NCI-H128 (cell line): ENCODE measurements at regions not wholly inside any gene's neighbourhood (a gene's known extent, or its start where the extent isn't known, plus 50 kb on each side); places are given as distances from the start of the nearest gene placed in this dataset.

ENCODE experiments used
- DNase-seq: peaks from one replicate; lab custom pipeline; 2025; ENCODE audit not compliant: unreplicated experiment; lab: John Stamatoyannopoulos, UW

DNA sequence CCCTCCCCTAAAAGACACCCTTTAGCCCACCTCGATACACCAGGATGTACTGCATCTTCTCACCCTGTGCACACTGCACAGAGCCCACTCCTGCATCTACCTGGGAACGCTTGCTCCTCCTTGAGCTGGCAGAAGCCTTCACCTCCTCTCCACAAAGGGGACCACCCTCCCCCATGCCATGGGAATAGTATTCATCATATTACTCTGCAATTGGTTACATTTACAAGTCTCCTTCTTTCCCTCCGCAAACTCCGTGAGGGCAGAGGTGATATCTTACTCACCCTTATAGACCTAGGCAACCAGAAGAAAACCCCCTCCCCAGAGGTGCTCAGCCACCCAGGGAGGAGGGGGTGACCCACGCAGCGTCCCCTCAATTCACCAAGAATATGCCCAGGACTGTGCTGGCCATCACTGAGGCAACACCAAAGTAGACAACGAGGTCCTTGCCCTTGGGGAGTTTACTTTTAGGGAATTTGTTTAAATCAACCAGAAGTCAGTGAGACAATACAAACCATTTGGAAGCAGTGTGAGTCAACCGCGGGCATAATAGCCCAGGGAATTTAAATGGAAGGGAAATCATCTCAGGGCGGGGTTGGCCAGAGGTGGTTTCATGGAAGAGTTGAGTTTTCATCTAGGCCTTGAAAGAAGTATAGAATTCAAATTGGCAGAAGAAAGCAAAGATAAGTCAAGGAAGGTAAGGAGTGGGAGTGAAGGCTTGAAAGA, 214.5 kb downstream of the BARX2 start:
- no peak for DNase-seq

DNA sequence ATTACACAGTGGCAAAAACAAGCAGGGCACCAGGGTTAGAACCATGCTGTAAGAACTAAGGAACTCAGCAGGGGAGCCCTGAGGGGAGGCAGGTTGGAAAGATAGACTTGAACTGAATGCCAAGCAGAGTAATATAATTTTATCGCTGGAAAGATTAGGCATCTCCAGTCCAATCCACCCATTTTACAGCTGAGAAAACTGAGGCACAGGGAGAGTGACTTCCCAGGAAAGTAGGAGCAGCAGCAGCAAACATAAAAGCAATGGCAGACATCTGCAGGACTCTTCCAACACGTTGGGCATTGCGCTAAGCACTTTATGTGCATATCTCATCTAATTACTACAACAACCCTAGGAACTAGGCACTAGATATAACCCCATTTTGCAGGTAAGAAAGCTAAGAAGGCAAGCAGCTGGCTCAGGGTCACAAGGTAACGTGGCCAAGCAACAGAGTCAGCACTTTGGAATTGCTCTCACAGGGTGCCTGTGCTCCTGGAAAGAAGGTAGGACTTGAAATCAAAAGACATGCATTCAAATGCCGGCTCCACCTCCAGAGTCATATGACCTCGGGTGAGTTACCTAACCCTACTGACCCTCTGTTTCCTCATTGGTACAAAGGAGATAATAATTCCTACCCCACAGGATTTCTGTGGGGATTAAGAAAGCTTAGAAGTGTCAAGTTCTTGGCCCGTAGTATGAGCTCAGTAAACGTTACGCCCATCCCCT, 215.3 kb downstream of the BARX2 start:
- no peak for DNase-seq

DNA sequence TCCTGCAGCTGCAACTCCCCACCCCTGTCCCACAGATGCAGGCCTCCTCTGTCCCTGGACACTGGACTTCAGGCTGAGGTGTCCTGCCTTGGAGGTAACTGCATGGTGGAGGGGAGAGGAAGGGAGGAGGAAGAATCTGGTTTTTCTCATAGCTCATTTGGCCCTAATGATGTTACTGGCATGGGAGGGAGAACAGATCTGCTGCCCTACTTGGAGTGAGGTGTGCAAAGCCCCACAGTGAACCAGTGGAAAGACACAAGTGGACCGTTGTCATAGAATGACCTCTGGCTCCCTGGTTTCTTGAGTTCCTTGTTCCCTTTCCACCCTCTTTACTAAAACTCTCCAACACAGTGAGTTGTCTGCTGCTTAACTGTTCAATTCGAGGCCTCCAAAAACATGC, 215.9 kb downstream of the BARX2 start:
- DNase-seq: no peak

DNA sequence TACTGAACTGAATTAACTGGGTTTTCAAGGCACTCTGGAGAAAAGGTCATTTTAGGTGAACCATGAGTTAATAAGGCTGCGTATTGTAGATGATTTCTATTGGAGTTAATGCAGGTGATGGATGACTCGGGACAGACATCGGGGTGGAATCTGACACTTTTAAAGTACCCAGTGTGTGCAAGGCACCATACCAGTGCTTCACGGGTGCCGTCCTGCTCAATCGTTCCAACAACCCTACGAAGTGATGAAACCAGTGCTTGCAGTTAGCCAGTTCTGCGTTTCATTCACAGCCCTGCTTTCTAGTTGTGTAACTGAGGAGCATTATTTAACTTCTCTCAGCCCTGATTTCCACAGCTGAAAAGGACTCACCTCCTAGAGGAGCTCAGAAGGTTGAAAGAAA, 216.5 kb downstream of the BARX2 start:
- no peak for DNase-seq

DNA sequence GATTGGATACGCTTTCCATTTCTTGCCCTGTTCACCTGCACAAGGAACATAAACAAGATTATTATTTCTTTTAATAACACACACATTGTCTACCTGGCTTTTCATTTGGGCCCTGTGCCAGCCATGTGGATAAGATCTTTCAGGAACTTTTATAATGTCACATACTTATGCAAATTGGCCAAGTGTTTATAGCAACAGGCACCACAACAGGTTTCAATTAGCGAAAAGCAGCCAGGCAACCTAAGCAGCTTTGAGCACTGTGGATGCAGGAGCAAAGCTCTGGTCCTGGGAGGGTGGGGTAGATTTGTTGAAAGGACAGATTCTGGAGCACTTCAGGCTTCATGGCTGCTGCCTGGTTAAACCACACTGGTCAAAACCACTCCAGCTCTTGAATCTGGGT, 217.4 kb downstream of the BARX2 start:
- no peak for DNase-seq

DNA sequence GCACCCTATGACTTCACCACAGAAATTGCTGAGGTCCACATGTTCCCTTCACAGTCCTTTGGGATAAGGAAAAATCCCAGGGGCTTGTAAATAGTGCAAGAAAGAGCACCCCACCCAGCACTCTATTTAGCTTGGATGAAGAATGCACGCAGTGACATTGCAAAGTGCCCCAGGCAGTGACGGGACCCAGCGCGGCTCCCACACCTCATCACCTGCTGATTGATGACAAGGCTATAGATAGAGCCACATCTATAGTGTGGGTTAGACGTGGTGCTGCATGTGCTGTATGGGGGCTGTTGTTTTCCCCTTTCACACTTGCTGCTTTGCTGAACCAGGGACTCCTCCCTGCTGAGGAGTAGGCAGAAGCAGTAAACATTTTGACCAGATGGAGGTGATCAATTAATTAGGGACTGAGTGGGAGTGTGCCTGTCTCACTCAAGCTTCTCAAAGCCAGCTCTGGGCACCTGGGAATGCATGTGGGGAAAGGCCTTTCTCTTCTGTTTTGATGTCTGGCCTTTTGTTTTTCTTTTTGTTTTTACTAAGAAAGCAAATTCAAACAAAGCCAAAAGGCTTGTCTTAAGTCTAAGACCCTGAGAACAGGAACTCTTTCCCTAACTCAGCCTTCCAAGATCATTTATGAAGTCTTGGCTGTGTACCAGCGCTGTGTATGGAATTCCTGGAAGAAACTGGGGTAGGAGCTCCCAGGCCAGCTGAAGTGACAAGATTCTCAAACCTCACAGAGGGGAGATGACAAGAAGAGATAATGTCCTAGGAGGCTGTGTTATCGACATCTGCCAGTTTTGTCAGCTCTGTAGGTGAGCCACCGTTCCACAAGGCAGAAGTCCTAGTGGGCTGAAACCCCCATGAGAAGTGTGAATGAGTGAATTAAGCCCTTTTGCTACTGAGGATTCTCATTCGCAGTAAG, 219.7 kb downstream of the BARX2 start:
- no peak for DNase-seq

DNA sequence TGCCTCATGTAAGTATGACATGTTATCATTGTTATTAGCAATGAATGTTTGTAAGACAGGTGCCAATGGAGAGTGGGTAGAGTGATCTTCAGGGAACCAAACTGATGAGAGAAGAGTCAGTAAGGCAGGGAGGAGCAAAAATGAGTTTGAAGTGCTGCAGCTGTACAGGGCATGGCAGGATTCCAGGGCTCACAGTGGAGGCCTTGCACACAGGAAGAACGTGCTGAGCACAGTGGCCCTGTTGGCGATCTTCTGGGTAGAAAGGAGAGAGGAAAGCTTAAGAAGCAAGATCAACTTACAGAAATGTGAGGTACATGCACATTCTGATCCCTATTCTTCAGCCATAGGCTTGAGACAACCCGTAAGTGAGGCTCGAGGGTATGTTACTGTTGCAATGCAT, 219.3 kb upstream of the TMEM45B start:
- DNase-seq: no peak

DNA sequence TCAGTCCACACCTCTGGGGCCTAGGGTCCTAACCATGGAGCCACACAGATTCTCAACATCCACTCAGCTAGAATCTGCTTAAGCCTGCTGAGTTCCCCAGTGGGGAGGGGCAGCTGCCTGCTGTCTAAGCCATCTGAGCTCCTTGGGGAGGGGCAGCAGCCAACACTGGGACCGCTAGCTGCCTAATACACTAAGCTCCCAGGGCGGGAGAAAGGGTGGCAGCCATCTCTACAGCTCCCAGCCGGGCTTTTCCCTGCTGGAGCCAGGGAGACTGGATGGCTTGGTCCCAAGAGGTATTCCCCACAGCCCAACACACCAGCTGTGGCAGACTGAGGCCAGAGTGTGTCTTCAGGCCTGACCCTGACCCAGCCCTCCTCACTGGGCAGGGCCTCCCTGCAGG, 217.3 kb upstream of the TMEM45B start:
- no peak for DNase-seq

DNA sequence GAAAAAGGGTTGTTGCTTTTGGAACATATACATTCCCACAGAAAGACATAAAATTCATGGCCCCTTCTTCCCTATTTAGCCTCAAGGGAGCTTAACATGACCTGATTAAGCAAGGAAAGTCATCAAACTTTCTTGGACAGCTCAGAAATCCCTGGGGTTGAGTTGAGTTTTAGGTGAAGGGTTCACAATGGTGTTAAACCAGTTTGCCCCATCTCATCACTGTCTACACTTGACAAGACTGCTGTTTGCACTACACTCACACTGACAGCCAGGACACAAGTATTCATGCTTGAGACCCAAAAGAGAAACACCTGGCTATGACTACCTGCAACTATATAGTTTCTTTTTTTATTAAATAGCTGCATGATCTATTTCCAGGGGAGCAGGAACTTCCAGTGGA, 209.8 kb upstream of the TMEM45B start:
- DNase-seq: no peak

DNA sequence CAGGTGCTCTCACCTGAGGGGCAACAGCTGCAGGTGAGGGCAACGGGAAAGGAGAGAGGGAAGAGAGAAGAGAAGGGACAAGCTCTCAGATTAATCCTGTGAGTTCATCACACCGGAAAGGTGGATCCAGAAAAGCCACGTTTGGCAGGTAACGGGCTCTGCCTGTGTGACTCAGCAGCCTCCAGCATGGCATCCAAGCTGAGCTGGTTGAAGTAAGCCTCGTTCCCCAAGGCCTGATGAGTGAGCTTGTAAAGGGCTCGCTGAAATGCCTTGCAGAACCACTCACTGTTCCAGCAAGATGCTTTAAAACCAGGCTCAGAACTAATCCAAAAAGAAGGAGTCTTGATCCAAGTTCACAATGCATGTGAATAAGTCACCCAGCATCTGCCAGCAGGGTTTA, 206.9 kb upstream of the TMEM45B start:
- no peak for DNase-seq

DNA sequence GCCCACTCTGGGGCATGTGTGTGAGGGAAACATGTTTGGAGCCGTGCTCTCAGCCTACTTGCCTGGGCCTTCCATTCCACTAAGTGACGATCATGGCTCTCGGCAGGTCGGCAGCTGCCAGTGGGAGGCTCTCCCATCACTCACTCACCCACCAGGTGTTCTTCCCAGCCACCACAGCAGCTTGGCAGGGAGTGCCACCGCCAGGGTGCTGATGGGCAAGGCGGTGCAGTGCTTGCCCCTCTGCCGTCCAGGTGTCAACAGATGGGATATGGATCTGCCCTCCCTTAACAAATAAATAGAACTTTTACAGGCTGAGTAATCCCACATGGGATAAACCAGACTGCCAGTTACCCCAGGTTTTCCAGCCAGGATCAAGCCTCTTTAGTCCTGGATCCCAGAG, 205.5 kb upstream of the TMEM45B start:
- no peak for DNase-seq

DNA sequence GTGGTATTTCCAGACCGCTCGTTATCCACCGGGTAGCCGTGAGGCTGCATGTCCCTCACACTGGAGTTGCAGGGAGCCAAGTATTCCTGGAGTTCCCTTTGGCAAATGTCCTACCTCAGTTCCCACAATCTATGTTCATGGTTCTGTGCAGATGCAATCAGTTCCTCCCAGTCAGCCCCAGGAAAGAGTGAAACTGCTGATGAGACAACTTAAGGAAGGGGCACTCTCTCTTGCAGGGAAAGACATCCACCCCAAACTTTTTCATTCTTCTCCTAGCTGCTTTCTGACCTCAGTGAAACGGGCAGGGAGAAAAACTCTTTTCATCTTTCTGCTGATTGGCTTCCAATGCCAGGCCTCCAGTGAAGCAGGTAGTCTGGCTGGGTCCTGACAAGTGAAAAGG, 205.1 kb upstream of the TMEM45B start:
- no peak for DNase-seq

DNA sequence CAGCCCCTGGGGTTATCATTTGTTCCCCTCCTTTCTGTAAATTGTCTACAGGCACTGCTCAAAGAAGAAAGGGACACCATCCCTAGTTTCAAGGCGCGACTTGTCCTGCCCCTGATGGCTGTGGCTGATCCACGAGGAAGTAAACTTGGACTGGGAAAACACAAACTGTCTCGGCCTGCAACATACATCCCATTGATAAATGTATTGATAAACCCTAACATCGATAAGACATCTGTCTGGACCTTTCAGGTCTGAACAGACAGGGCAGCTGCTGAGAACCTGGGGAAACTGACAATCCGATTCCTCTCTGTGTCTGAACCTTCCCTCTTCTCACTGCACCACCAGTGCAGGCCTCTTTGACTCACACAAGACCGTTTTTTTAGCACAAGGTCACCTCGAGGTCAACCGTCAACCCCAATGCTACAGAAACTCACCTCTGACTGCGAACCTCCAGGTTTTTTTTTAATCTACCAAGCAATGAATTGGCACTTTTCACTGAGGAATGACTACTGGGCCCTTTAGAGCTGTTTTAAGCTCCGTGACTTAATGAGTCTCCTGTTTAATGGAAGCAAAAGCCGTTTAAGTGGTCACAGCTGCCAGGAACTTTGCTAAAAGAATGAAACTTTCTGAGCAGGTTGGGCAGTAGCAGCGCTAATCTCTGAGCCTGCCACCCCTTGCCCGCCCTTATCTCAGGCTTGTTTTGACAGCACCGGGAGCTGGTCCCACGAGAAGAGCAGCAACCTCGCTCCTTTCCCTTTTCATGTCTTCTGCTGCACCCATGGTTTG, 203.8 kb upstream of the TMEM45B start:
- DNase-seq: no peak

DNA sequence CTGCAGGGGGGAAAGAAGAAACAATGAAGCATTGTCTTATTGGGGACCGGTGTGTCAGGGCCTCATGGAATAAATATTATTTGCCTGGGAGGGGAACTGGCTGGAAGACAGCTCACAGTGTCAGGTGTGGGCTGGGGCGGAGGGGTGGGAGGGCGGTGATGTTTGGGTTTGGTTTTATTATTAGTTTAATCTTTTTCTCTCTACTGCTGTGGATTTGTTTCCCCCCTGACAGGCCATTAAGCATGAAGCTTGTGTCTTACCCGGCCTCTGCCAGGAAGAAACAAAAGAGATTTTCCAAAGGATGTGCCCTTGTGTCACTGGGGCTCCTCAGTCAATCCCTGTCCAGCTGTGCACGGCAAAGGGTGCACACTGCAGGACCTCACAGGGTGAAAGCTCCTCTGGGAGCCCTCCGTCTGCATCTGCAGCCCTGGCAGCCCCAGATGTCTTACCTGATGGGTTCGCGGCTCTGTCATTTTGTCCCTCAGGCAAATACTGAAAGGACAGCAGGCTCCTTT, 203.1 kb upstream of the TMEM45B start:
- no peak for DNase-seq

DNA sequence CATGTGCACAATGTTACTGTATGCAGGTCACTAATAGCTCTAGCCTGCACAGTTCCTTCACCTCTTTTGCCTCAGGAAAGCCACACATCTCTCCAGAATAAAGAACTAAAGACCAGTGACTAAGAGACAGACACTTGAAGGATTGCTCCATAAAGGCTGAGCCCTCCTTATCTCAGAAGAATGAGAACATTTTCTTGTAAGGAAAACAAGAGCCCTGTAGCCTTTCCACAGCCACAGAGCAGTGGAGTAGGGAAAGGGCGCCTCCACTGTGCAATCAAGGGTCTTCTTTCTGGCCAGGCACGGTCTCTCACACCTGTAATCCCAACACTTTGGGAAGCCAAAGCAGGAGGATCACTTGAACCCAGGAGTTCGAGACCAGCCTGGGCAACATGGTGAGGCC, 202.6 kb upstream of the TMEM45B start:
- DNase-seq: no peak

DNA sequence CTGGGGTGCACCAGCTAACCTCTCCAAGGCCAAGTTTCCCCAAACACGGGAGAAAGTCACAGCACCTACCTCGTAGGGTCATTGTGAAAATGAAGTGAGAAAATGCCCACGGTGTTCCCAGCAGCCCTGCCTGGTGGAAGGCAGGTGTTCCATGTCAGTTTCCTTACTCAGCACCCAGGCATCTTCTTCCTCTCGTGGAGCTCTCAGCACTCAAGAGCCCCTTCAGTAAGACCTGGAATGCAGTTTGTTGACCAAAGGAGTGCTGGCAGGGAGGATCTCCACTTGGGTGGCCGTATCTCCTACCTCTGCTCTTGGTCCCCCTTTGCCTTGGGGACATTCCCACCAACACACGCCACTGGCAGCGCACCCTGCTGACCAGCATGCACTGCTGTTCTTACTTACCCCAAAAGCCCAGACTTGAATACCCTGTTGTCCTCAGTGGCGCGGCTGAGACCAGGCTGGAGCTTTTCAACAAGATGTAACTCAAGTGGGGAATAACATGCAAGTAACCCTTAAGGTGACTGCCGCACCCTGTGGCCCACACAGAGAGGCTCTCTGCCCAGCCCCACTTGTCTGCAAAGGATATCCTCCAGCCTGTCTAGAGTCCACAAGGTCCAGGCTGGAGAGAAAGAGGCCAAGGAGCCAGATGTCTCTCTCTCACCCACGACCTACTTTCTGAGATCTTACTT, 201.2 kb upstream of the TMEM45B start:
- DNase-seq: no peak

DNA sequence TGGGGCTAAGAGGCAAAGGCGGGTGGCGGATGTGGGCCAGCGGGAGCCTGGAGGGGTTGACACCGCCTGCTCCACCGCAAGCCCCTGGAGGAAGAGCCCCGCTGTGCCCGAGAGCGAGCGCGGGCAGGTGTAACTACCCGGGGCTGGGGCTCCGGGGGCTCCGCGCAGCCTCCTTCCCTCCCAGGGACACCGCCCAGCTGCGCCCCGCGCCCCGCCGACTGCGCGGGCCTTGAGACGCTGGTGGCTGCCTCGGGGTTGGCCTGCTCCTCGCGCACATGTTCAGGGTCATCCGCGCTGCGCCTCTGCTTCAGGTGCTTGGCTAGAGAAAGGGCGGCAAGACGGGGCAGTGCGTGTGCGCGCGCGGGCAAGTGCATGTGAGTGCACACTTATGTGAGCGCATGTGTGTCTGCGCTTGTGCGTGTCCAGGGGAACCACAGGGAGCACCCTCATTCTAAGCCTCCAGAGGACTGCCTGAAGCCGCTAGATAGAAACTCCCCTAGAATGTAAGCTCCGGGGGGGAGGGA, 197.5 kb upstream of the TMEM45B start:
- DNase-seq: no peak

DNA sequence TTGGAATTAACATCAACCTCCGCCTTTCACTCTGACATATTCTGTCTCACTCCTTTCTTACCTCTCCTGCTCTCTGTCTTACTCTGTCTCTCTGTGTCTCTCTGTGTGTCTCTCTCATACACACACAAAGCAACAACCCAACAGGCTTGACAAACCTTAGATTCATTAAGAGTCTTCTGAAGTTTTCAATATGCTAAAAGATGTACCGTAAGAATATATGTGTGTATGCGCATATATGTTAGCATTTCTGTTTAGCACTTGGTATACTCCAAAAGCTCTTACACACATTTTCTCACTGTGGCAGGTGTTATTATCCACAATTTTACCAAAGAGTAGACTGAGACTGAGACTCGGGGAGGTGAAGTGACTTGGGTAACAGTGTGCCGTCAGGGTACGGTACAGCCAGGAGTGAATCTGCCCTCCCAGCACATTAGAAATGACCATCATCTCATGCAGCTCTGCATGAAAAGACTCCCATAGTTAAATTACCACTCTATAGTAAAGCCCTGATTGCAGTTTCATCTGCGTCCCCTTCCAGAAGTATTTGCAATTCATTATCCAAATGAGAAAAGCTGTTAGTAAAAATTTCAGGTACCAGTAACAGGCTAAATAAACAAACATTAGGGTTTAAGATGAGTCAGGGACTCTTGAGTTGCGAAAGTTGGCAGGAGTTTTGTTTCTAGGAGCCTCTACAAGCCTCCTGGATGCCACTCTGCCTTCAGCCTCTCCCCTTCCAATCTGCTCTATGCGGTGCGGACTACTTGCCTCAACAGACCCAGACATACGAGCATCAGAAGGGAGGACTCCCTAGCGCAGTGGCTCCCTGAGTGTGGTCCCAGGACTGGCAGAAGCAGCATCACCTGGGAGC, 195.2 kb upstream of the TMEM45B start:
- peak; percentile 6 for DNase-seq

DNA sequence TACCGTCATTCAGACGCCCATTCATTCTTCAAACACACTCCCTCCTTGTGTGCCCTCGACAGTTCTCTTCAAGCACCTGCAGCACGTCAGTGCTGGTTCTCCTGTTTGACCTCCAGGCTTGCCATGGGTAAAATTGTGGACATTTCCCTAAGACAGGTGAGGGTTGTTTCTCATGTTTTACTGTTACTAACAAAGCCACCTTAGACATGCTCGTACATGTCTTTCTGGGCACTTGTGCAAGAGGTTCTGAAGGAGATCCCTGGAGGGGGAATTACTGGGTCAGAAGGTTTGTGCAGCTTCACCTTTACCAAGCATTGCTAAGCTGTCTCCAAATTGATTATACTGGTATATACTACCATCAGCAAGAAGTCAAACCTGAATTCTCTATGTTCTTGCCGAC, 189.7 kb upstream of the TMEM45B start:
- no peak for DNase-seq
